HG03064 (cell line): ENCODE measurements at regions not wholly inside any gene's neighbourhood (a gene's known extent, or its start where the extent isn't known, plus 50 kb on each side); places are given as distances from the start of the nearest gene placed in this dataset.
"Not testable (repeated sequence)": the region's sequence is repeated elsewhere in the genome, so short reads cannot be mapped to it uniquely, and the experiment has no call there.

Source experiments
- ATAC-seq: cut with Tn5 transposase; IDR thresholded peaks from one replicate; pipeline ENCODE4 v1.9.1; 2021; ENCODE audit warnings: low read depth; ENCODE audit not compliant: unreplicated experiment

DNA sequence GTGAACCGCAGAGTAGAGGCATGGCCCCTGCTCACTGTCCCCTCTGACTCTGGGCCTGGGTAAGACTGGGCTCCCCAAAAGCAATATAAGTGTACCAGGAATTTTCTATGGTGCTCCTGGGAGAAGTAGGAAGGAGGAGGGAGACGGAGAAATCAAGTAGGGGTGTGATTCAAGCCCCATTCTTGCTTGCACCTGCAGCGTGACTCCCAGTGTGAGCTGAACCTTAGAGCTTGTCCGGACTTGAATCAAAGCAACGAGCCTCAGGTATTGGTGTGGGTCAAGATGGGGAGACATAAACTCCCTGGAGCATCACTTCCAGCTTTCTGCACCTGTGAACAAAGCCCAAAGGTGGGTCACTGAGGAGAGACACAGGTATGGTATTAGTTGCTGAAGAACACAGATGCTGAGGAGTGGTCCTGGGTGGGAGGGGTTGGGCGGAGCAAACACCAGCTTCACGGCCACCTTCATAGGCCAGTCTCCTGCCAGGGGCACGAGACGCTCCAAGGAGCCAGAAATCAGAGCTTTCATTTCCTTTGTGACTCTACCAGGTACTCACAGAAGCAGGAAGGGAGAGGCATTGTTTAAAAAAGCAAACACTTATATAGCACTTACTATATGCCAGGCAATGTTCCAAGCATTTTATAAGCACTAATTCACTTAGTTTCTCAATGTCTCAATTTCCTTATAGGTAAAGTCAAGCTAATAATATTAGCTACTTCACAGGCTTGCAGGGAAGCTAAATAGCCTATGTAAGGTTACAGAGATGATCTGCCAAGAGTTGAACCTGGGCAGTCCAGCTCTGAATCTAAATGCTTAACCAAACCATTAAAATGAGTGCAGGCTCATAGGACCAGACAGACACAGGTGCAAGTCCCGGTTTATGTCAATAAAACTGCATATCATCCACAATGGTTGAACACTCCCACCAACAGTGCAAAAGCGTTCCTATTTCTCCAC, 775.3 kb downstream of the UQCRFS1 start:
- no peak for ATAC-seq

GRCh38 chr19:28436320-28436719, 776.6 kb downstream of the UQCRFS1 start:
- no peak for ATAC-seq

GRCh38 chr19:28435551-28436271, 777.2 kb downstream of the UQCRFS1 start:
- no peak for ATAC-seq

GRCh38 chr19:28434794-28435193, 778.2 kb downstream of the UQCRFS1 start:
- ATAC-seq, result not testable (repeated sequence)

- ATAC-seq, result not testable (repeated sequence)
Measured at GRCh38 chr19:28434365-28434764, 778.6 kb downstream of the UQCRFS1 start.

DNA sequence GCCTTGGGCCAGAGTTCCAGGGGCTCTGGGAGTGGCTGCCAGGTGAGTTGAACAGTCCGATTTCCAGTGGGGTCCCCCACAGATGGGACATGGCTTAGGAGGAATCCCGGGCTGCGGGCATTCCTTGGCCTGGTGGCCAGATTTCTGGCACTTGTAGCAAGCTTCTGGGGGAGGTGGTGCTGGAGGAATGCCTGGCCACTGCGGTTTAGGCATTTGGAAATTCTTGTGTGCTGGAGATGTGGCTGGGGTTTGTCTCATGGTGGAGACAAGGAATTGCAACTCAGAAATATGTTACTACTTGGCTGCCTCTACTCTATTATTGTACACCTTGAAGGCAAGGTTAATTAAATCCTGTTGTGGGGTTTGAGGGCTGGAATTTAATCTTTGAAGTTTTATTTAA, 779.8 kb downstream of the UQCRFS1 start:
- ATAC-seq, result not testable (repeated sequence)

- no peak for ATAC-seq
Measured at GRCh38 chr19:28430214-28430613, 782.7 kb downstream of the UQCRFS1 start.

DNA sequence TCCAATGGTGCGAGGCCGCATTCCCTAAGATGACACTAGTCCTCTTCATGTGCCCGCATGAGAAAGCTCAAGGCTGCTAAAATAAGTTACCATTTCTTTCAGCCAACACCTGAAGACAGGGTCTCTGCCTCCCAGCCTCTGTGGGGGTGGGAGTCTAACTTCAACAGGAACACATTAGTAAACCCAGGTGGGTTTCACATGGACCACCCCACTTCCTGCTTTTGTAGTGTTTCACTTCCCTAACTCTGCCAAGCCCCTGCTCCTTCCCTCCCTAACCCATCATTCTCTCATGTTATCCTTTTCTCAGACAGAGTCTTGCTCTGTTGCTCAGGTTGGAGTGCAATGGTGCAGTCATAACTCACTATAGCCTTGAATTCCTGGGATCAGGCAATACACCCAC, 783.6 kb downstream of the UQCRFS1 start:
- ATAC-seq, result no peak

DNA sequence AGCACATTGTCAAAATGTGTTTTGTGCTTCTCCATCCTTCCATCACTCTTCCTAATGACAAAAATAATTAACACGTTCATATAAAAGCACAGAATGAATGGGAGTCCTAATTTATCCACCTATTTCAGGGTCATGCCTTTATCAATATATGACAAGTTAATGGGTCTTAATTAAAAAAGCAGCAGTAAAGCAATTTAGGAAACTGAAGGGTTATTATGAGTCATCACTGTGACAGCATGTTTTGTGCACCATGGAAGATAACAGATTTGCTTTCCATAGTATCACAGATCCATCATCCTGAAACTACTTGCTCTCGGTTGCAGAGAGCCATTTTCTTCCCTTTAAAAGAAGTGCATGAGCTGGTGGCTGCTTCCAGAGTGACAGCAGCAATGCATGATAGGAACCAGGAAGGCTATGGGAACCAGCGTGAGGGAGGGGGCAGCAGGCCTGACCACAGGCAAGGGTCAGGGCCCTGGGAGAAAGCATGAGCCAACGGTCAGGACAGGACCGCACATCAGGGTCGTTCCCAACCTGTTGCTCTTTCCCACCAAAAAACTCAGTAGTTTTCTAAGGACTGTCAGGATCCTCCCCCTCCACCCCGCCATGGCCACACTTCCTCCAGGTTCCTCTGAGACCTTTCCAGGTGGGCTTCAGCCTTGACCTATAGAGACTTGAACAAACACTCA, 784.1 kb downstream of the UQCRFS1 start:
- ATAC-seq, result no peak

- ATAC-seq, result no peak
Measured at GRCh38 chr19:28427376-28428083, 785.4 kb downstream of the UQCRFS1 start.

GRCh38 chr19:28426730-28427225, 786.2 kb downstream of the UQCRFS1 start:
- ATAC-seq, result no peak

- ATAC-seq, result no peak
Measured at GRCh38 chr19:28426110-28426729, 786.7 kb downstream of the UQCRFS1 start.

DNA sequence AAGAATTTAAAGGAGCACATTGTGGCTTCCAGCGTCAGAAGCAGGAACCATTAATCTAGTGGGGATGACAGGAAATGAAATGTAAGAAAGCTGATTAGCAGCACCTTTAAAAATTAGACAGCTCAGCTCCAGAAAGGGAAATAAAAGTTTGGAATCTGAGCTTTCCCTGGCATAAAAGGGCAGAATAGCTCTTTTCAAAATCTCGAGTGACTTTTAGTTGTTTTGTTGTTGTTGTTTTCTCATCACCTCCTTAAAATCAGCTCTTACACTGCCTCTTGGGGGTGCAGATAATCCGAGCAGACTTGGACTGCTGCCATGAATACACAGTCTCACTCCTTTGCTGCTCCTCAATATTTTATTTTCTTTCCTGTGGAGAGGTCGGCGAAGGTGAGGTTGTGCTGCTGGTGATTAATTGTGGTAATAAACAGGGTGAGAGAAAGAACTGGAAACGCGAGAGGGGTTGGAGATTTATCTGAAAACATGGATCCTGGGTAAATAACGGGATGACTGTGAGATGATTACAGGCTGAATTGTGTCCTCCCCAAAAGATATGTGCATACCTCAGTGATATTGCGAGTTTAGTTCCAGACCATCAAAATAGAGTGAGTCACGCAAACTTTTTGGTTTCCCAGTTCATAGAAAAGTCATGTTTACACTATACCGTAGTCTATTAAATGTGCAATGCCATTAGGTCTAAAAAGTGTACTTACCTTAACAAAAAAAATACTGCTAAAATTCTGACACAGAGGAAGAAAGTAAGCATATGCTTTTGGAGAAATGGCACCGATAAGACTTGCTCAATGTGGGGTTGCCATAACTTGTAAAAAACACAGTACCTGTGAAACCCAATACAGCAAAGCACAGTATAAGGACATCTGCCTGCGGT, 787.7 kb downstream of the UQCRFS1 start:
- no peak for ATAC-seq

DNA sequence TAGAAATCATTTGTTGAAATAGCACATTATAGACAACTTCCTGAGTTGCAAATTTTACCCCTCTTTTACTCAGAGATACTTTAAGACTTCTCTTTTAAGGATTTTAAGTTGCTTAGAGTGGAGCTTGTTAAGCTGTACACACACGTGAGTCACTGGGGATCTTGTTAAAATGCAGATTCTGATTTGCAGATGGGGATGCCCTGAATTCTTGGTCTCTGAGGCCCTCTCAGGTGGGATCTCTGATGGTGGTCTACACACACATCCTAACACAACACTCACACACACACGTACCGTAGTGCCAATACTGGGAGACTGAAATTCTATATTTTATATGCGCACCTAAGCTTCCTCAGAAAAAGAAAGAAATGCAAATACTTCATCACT, 788.3 kb downstream of the UQCRFS1 start:
- no peak for ATAC-seq

- ATAC-seq, result no peak
Measured at GRCh38 chr19:28424077-28424476, 788.9 kb downstream of the UQCRFS1 start.

- no peak for ATAC-seq
Measured at GRCh38 chr19:28422791-28423650, 789.9 kb downstream of the UQCRFS1 start.

GRCh38 chr19:28422046-28422445, 790.9 kb downstream of the UQCRFS1 start:
- ATAC-seq, result no peak
